B cell (primary cell): ENCODE measurements at regions not wholly inside any gene's neighbourhood (a gene's known extent, or its start where the extent isn't known, plus 50 kb on each side); places are given as distances from the start of the nearest gene placed in this dataset.

ENCODE experiments used
- ATAC-seq: fragments of 200-7000 bp; cut with Tn5 transposase; one replicate; pipeline ENCODE4 v1.10.0; 2021; ENCODE audit warnings: low read depth, mild to moderate bottlenecking, moderate number of reproducible peaks, moderate library complexity
- CTCF ChIA-PET: fragments of 350-600 bp; sonication (Branson Sonifier 250); formaldehyde crosslinking; loops from one replicate; lab custom pipeline; 2021; ENCODE audit warnings: antibody characterized with exemption, inconsistent platforms; lab: Charles Lee
- POLR2A ChIA-PET: fragments of 350-600 bp; sonication (Branson Sonifier 250); formaldehyde crosslinking; loops from one replicate; lab custom pipeline; 2021; ENCODE audit warnings: antibody characterized with exemption; lab: Charles Lee
- DNase-seq: peaks from one replicate; pipeline ENCODE4 v3.0.0; 2013
- H2AFZ ChIP-seq: 2 replicates; pipeline ENCODE4 v1.6.1; 2012; ENCODE audit warnings: mild to moderate bottlenecking, low read depth, low read length; ENCODE audit not compliant: insufficient read depth, poor library complexity, severe bottlenecking
- H3K27ac ChIP-seq, 2 donors: 1 replicate in 1 of 2; 2 replicates in 1 of 2; pipeline ENCODE4 v1.5.1; 2012 to 2013; ENCODE audit warnings: low read length in 2 of 2, mild to moderate bottlenecking in 2 of 2, moderate library complexity in 1 of 2
- H3K27me3 ChIP-seq, 4 experiments: fragments of 200-600 bp in 1 of 4; sonication (generic) in 1 of 4; replicated peaks in 1 of 4; 1 replicate in 2 of 4; 2 replicates in 2 of 4; pipeline versions ENCODE4 v1.6.1 to v1.7.0; 2013 to 2016; ENCODE audit warnings: low read length in 3 of 4, mild to moderate bottlenecking in 2 of 4, mixed read lengths in 1 of 4, moderate library complexity in 1 of 4; ENCODE audit not compliant: insufficient read depth in 4 of 4, control insufficient read depth in 3 of 4; ENCODE audit errors: control extremely low read depth in 1 of 4
- H3K36me3 ChIP-seq, 2 experiments: replicated peaks in 1 of 2; 1 replicate in 1 of 2; 2 replicates in 1 of 2; pipeline versions ENCODE4 v1.6.1 to v1.7.1; 2013; ENCODE audit warnings: low read length in 1 of 2; ENCODE audit not compliant: insufficient read depth in 2 of 2, control insufficient read depth in 1 of 2; ENCODE audit errors: control extremely low read depth in 1 of 2, extremely low read depth in 1 of 2
- H3K4me1 ChIP-seq, 2 donors: fragments of 200-600 bp in 1 of 2; sonication (generic) in 1 of 2; 1 replicate in 1 of 2; 2 replicates in 1 of 2; pipeline versions ENCODE4 v1.5.1 to v1.6.1; 2013 to 2017; ENCODE audit warnings: low read length in 2 of 2; ENCODE audit not compliant: control insufficient read depth in 2 of 2, insufficient read depth in 2 of 2
- H3K4me2 ChIP-seq: replicated peaks from 2 replicates; pipeline ENCODE3; 2012; ENCODE audit warnings: mild to moderate bottlenecking, low read depth, low read length; ENCODE audit not compliant: poor library complexity, severe bottlenecking
- H3K4me3 ChIP-seq, 5 experiments: fragments of 200-600 bp in 1 of 5; sonication (generic) in 1 of 5; 1 replicate in 3 of 5; 2 replicates in 2 of 5; pipeline versions ENCODE4 v1.5.1 to v1.7.0; 2011 to 2016; ENCODE audit warnings: low read length in 4 of 5, mild to moderate bottlenecking in 4 of 5, low read depth in 2 of 5, control low read depth in 1 of 5, moderate library complexity in 1 of 5; ENCODE audit not compliant: insufficient read depth in 1 of 5; ENCODE audit errors: control extremely low read depth in 1 of 5, extremely low read depth in 1 of 5
- H3K79me2 ChIP-seq: fragments of 200-600 bp; sonication (generic); one replicate; pipeline ENCODE4 v1.6.0; 2016; ENCODE audit warnings: low read length; ENCODE audit not compliant: control insufficient read depth, insufficient read depth
- H3K9ac ChIP-seq: fragments of 200-600 bp; sonication (generic); 2 replicates; pipeline ENCODE4 v1.6.1; 2017; ENCODE audit warnings: mild to moderate bottlenecking, low read length, moderate library complexity
- H3K9me3 ChIP-seq, 3 donors: one replicate each; pipeline versions ENCODE4 v1.6.1 to v1.7.1; 2013; ENCODE audit warnings: low read length in 2 of 3; ENCODE audit not compliant: control insufficient read depth in 2 of 3, insufficient read depth in 1 of 3; ENCODE audit errors: control extremely low read depth in 1 of 3
- H4K20me1 ChIP-seq: 2 replicates; pipeline ENCODE4 v1.6.0; 2012; ENCODE audit warnings: mild to moderate bottlenecking, low read length; ENCODE audit not compliant: insufficient read depth, control insufficient read depth, poor library complexity, severe bottlenecking
- H3K27ac Mint-ChIP-seq: one replicate; pipeline ENCODE4 v1.8.0; 2021; ENCODE audit warnings: mixed read lengths
- H3K27me3 Mint-ChIP-seq: one replicate; pipeline ENCODE4 v1.8.0; 2021; ENCODE audit warnings: mixed read lengths
- H3K4me1 Mint-ChIP-seq: one replicate; pipeline ENCODE4 v1.8.0; 2021; ENCODE audit warnings: mixed read lengths
- H3K4me3 Mint-ChIP-seq: one replicate; pipeline ENCODE4 v1.8.0; 2021; ENCODE audit warnings: mixed read lengths
- H3K9me3 Mint-ChIP-seq: one replicate; pipeline ENCODE4 v1.8.0; 2022; ENCODE audit warnings: mixed read lengths; ENCODE audit not compliant: insufficient read depth
- CTCF ChIP-seq: fragments of 200-600 bp; IDR thresholded peaks from one replicate; pipeline ENCODE4 v1.8.0; 2022; ENCODE audit warnings: antibody characterized with exemption, mild to moderate bottlenecking
- EZH2 ChIP-seq: IDR thresholded peaks from 2 replicates; pipeline ENCODE4 v1.6.1; 2012; ENCODE audit warnings: borderline replicate concordance, low read depth, mild to moderate bottlenecking, moderate library complexity, low read length; ENCODE audit not compliant: insufficient read depth, poor library complexity, severe bottlenecking
- WGBS: methylation state at CpG from one replicate; pipeline ENCODE4 v1.1.5; 2013; ENCODE audit warnings: missing lambda C conversion rate; ENCODE audit not compliant: insufficient coverage; 5-methylcytosine and 5-hydroxymethylcytosine counted together
- intact Hi-C: fragments of 100-400 bp; cut with micrococcal nuclease; formaldehyde crosslinking; loops from one replicate; pipeline ENCODE4 v1.10.0; 2022

DNA sequence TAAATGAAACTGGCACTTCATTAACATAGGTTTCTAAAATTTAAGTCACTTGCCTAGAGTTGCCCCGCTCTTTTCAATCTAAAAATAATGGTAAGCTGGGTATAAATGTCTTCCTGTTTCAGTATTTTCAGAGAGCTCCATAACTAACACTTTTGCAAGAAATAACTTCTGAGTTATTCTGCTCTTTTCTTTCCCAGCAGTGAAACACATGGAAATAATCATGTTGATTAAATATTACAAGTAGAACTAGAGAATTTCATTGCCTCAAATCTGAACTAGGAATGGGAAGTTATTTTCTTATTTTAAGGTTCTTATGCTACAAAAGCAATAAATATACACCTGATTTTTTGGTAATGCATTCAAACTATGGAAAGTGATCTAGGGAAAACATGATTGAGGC, 257.4 kb downstream of the IKZF2 start:
- H2AFZ ChIP-seq: no peak overlapping the region
- DNase-seq (no peak), ATAC-seq (no peak)
- H3K4me3 ChIP-seq: no peak overlapping the region
- no peak overlapping the region for H3K4me2 ChIP-seq
- H3K27me3 ChIP-seq: no peaks in the 10 kb centered on the region
- H3K36me3 ChIP-seq: no peaks in the 10 kb centered on the region
- intact Hi-C loops: no loop called here
- no peak overlapping the region for H3K4me3 Mint-ChIP-seq
- no peak overlapping the region for H3K27ac ChIP-seq
- no CpG with 5 or more reads among the region's 1 CpG for WGBS
- no peak overlapping the region for H3K9ac ChIP-seq
- H3K27ac Mint-ChIP-seq: no peak overlapping the region
- peaks cover 6% of the 10 kb centered on the region for H3K4me1 Mint-ChIP-seq
- H3K79me2 ChIP-seq: no peaks in the 10 kb centered on the region
- H3K4me1 ChIP-seq: no peaks in the 10 kb centered on the region
- ChIA-PET CTCF (no interaction called here), POLR2A (no interaction called here)
- TF ChIP-seq EZH2: no peak
- no peak for TF ChIP-seq CTCF
- H3K27me3 Mint-ChIP-seq: no peaks in the 10 kb centered on the region
- H4K20me1 ChIP-seq: no peaks in the 10 kb centered on the region
- H3K9me3 Mint-ChIP-seq: no peaks in the 10 kb centered on the region
- no peaks in the 10 kb centered on the region for H3K9me3 ChIP-seq

GRCh38 chr2:212893216-212893615, 258.2 kb downstream of the IKZF2 start:
- DNase-seq (no peak), ATAC-seq (no peak)
- Mint-ChIP-seq H3K4me1 (peaks cover 6% of the 10 kb centered on the region), H3K27me3 (no peaks in the 10 kb centered on the region), H3K27ac (no peak overlapping the region), H3K4me3 (no peak overlapping the region), H3K9me3 (no peaks in the 10 kb centered on the region)
- Histone ChIP-seq H3K9ac (no peak overlapping the region), H3K36me3 (no peaks in the 10 kb centered on the region), H3K79me2 (no peaks in the 10 kb centered on the region), H2AFZ (no peak overlapping the region), H3K4me1 (no peaks in the 10 kb centered on the region), H3K27me3 (no peaks in the 10 kb centered on the region), H3K27ac (no peak overlapping the region), H3K4me2 (no peak overlapping the region), H4K20me1 (no peaks in the 10 kb centered on the region), H3K9me3 (no peaks in the 10 kb centered on the region), H3K4me3 (no peak overlapping the region)
- CTCF ChIA-PET: interaction anchor here (0.7 kb wide), 1 partner anchor 1559 kb away, joined by 3 read pairs; no protein-coding TSS in a partner anchor
- intact Hi-C loops: no loop called here
- no CpG with 5 or more reads among the region's 3 CpGs for WGBS
- POLR2A ChIA-PET: no interaction called here
- no peak for TF ChIP-seq EZH2
- TF ChIP-seq CTCF: no peak
